ENCODE measurements at regions not wholly inside any gene's neighbourhood (a gene's known extent, or its start where the extent isn't known, plus 50 kb on each side); places are given as distances from the start of the nearest gene placed in this dataset.

GRCh38 chr3:73697020-73697419 is 72.3 kb upstream of the PDZRN3 start:
- no peak for TF ChIP-seq RAD21 (IDR thresholded peaks at IDR 0.05; ENCODE audit: low read depth)
- no peak for TF ChIP-seq EP300 (IDR thresholded peaks at IDR 0.05; ENCODE audit: borderline replicate concordance)
- TF ChIP-seq MAX (IDR thresholded peaks at IDR 0.05), result no peak
- no peak for TF ChIP-seq CEBPB (IDR thresholded peaks at IDR 0.05)
- no peak for TF ChIP-seq YY1 (IDR thresholded peaks at IDR 0.05; ENCODE audit: low read depth)
- no peak for TF ChIP-seq TCF12 (IDR thresholded peaks at IDR 0.05; ENCODE audit: low read depth)

Measured in Ishikawa (cell line).